Dendritic cell treated with granulocyte-macrophage colony-stimulating factor and Interleukin-4, amounts not matched to agents 40 ng/mL and 50 ng/mL, for 4 days (primary cell): ENCODE measurements at regions not wholly inside any gene's neighbourhood (a gene's known extent, or its start where the extent isn't known, plus 50 kb on each side); places are given as distances from the start of the nearest gene placed in this dataset.

ENCODE experiments used
- H3K27ac Mint-ChIP-seq: one replicate; pipeline ENCODE4 v1.8.0; 2022; ENCODE audit warnings: mild to moderate bottlenecking, mixed read lengths
- H3K27me3 Mint-ChIP-seq: one replicate; pipeline ENCODE4 v1.8.0; 2022; ENCODE audit warnings: mild to moderate bottlenecking, mixed read lengths
- H3K36me3 Mint-ChIP-seq: one replicate; pipeline ENCODE4 v1.8.0; 2022; ENCODE audit warnings: low read depth, mixed read lengths
- H3K4me1 Mint-ChIP-seq: one replicate; pipeline ENCODE4 v1.8.0; 2022; ENCODE audit warnings: low read depth, mixed read lengths
- H3K4me3 Mint-ChIP-seq: one replicate; pipeline ENCODE4 v1.8.0; 2022; ENCODE audit warnings: mild to moderate bottlenecking, moderate library complexity, mixed read lengths
- H3K9me3 Mint-ChIP-seq: one replicate; pipeline ENCODE4 v1.8.0; 2022; ENCODE audit warnings: mixed read lengths
- intact Hi-C: fragments of 100-400 bp; cut with micrococcal nuclease; formaldehyde crosslinking; loops from one replicate; pipeline ENCODE4 v1.15.0; 2022

DNA sequence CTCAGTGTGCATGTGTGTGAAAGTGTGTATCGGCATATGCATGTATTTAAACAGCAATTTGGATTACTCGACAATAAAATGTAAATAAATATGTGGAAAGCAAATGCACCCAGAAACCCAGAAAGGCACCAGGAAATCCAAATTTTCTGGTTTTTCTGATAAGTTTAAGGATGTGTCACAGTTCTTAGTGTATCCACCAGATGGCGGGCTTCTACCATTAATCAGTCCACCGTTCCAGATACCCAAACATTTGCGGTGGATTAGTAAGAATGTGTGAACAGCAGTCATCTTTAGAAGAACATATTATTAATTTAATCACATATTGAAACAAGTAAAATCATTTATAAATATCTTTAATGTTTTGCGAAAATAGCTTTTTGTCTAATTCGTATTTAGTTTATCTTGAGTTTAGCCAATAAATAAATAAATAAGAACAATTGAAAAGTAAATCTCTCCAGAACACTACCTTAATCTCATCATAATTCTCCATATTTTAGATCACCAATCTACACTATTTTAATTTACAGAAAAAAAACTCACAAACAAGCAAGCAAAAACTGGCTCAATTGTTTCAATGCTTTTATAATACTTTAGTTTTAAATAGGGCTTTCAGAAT, 298.9 kb downstream of the DSEL start:
- Mint-ChIP-seq H3K4me3 (no peak overlapping the region), H3K27me3 (peaks cover 3% of the 10 kb centered on the region), H3K27ac (no peak overlapping the region), H3K36me3 (no peaks in the 10 kb centered on the region), H3K9me3 (no peaks in the 10 kb centered on the region), H3K4me1 (no peaks in the 10 kb centered on the region)
- intact Hi-C loops = loop anchor here (1.0 to 2.0 kb wide), 2 partner anchors 1443 to 1517 kb away; no protein-coding TSS in a partner anchor

DNA sequence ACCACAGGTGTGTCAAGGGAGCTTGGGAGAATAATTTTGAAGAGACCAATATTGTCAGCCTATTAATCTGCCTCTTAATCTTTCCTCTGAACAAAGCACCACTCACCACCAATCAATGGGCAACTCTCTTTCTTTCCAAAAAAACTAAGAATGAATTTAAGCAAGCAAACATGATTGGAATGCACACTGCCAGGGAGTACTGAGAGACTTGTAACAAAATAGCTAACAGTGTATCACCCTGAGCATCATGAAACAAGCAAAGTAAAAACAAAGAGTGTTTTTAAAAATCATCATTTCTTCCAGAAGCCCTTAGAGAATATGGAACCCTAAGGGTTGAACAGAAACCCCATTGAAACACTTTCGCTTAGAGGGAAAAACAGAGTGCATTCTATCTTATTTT, 299.7 kb downstream of the DSEL start:
- H3K36me3 Mint-ChIP-seq = no peaks in the 10 kb centered on the region
- H3K27me3 Mint-ChIP-seq = peaks cover 3% of the 10 kb centered on the region
- no peaks in the 10 kb centered on the region for H3K4me1 Mint-ChIP-seq
- intact Hi-C loops = loop anchor here (1.0 to 2.0 kb wide), 2 partner anchors 1443 to 1518 kb away; no protein-coding TSS in a partner anchor
- no peaks in the 10 kb centered on the region for H3K9me3 Mint-ChIP-seq
- no peak overlapping the region for H3K27ac Mint-ChIP-seq
- no peak overlapping the region for H3K4me3 Mint-ChIP-seq

- Mint-ChIP-seq H3K9me3 (no peaks in the 10 kb centered on the region), H3K27me3 (peaks cover 4% of the 10 kb centered on the region), H3K36me3 (no peaks in the 10 kb centered on the region), H3K27ac (no peak overlapping the region), H3K4me3 (no peak overlapping the region), H3K4me1 (no peaks in the 10 kb centered on the region)
- intact Hi-C loops = loop anchor here (2.0 kb wide), 1 partner anchor 1519 kb away; no protein-coding TSS in a partner anchor
Measured at GRCh38 chr18:67215686-67216085, 300.8 kb downstream of the DSEL start.

DNA sequence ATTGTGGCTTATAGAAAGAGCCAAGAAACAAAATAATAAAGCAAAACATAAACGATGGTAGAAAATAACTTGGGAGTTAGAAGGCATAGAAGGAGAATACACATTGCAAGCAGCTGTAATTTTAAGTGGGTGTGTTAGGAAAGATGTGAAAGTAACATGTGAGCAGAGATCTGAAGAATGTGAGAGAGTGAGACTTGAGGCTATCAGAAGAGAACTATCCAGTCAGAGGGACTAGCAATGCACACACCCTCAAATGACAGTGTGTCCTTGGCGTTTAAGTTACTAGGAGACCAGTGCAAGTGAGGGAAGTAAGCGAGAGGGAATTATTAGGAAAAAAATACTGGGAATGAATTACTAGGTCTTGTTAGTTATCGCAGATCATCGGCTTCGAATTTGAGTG, 304.9 kb downstream of the DSEL start:
- Mint-ChIP-seq H3K4me3 (no peak overlapping the region), H3K27ac (no peak overlapping the region), H3K36me3 (no peaks in the 10 kb centered on the region), H3K9me3 (no peaks in the 10 kb centered on the region), H3K4me1 (no peaks in the 10 kb centered on the region), H3K27me3 (peaks cover 1% of the 10 kb centered on the region)
- intact Hi-C loops = no loop called here

- Mint-ChIP-seq H3K4me3 (no peak overlapping the region), H3K9me3 (no peaks in the 10 kb centered on the region), H3K27ac (no peak overlapping the region), H3K36me3 (no peaks in the 10 kb centered on the region), H3K4me1 (no peaks in the 10 kb centered on the region), H3K27me3 (no peaks in the 10 kb centered on the region)
- intact Hi-C loops = loop anchor here (2.0 to 5.0 kb wide), 2 partner anchors 96 to 643 kb away; no protein-coding TSS in a partner anchor
Measured at GRCh38 chr18:67200665-67201064, 315.9 kb downstream of the DSEL start.

- Mint-ChIP-seq H3K36me3 (no peaks in the 10 kb centered on the region), H3K27me3 (no peaks in the 10 kb centered on the region), H3K9me3 (no peaks in the 10 kb centered on the region), H3K4me1 (no peaks in the 10 kb centered on the region), H3K4me3 (no peak overlapping the region), H3K27ac (no peak overlapping the region)
- intact Hi-C loops = loop anchor here (2.0 to 5.0 kb wide), 2 partner anchors 95 to 643 kb away; no protein-coding TSS in a partner anchor
Measured at GRCh38 chr18:67199993-67200617, 316.4 kb downstream of the DSEL start.

GRCh38 chr18:67194886-67195285, 321.6 kb downstream of the DSEL start:
- Mint-ChIP-seq H3K36me3 (no peaks in the 10 kb centered on the region), H3K9me3 (no peaks in the 10 kb centered on the region), H3K4me1 (no peaks in the 10 kb centered on the region), H3K27me3 (no peaks in the 10 kb centered on the region), H3K27ac (no peak overlapping the region), H3K4me3 (no peak overlapping the region)
- intact Hi-C loops = no loop called here

DNA sequence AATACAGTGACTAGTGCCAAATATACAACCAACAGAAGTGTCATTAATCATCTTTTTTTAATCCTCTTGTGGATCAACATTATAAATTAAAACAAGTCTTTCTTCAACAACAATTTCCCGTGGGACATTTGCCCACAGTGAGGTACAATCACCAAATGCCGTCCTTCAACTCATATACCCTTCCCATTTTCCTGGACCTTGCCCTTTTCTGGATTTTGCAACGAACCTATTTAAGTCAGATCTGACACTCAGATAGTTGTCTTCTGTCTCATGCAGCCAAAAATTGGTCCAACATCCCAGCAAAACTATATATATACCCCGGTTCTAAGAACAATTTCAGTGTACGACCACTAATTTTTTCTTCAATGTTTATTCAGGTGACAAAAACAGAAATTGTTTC, 324.0 kb downstream of the DSEL start:
- Mint-ChIP-seq H3K27me3 (no peaks in the 10 kb centered on the region), H3K36me3 (no peaks in the 10 kb centered on the region), H3K27ac (no peak overlapping the region), H3K4me3 (no peak overlapping the region), H3K4me1 (no peaks in the 10 kb centered on the region), H3K9me3 (no peaks in the 10 kb centered on the region)
- intact Hi-C loops = no loop called here

DNA sequence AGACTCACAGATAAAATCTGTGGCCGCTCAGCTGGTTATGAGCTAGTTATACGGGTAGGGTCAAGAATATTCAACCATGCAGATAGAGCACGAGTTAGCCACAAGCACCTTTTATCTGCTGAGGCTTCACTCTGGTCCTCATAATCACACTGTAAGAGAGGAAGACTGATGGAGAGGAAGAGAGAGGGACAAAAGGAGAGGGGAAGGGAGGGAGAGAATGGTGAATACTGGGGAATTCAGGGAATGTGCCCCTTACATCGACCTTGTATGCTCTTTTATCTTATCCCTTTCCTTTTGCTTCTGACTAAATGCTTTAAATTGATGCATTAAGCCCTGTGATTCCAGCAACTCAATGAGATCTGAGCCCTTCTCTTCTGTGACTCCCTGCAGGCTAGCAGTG, 333.1 kb downstream of the DSEL start:
- intact Hi-C loops = no loop called here
- no peak overlapping the region for H3K4me3 Mint-ChIP-seq
- no peaks in the 10 kb centered on the region for H3K27me3 Mint-ChIP-seq
- no peaks in the 10 kb centered on the region for H3K4me1 Mint-ChIP-seq
- H3K9me3 Mint-ChIP-seq = no peaks in the 10 kb centered on the region
- H3K27ac Mint-ChIP-seq = no peak overlapping the region
- no peaks in the 10 kb centered on the region for H3K36me3 Mint-ChIP-seq

GRCh38 chr18:67179726-67180125, 336.8 kb downstream of the DSEL start:
- Mint-ChIP-seq H3K27me3 (no peaks in the 10 kb centered on the region), H3K36me3 (no peaks in the 10 kb centered on the region), H3K4me3 (no peak overlapping the region), H3K9me3 (no peaks in the 10 kb centered on the region), H3K4me1 (no peaks in the 10 kb centered on the region), H3K27ac (no peak overlapping the region)
- intact Hi-C loops = no loop called here

- Mint-ChIP-seq H3K36me3 (no peaks in the 10 kb centered on the region), H3K27me3 (no peaks in the 10 kb centered on the region), H3K27ac (no peak overlapping the region), H3K4me1 (no peaks in the 10 kb centered on the region), H3K4me3 (no peak overlapping the region), H3K9me3 (no peaks in the 10 kb centered on the region)
- intact Hi-C loops = no loop called here
Measured at GRCh38 chr18:67159662-67160061, 356.9 kb downstream of the DSEL start.

DNA sequence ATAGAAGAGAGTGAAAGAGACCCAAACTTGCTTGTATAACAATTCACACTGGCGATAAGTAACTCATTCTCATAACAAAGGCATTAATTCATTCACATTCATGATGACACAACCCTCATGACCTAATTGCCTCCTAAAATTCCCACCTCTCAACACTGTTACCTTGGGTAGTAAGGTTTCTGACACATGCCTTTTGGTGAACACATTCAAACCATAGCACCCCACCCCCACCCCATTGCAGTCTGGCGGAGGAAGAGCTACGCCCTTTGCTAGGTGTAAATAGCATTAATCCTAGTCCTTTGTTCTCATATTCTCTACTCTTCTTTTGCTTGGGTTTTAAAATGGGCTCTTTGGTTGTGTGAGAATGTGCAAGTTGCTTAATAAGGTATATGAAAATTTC, 361.5 kb downstream of the DSEL start:
- Mint-ChIP-seq H3K27ac (no peak overlapping the region), H3K4me1 (no peaks in the 10 kb centered on the region), H3K36me3 (no peaks in the 10 kb centered on the region), H3K27me3 (no peaks in the 10 kb centered on the region), H3K4me3 (no peak overlapping the region), H3K9me3 (no peaks in the 10 kb centered on the region)
- intact Hi-C loops = no loop called here

GRCh38 chr18:67151366-67151765, 365.2 kb downstream of the DSEL start:
- intact Hi-C loops = no loop called here
- Mint-ChIP-seq H3K27ac (no peak overlapping the region), H3K4me1 (no peaks in the 10 kb centered on the region), H3K4me3 (no peak overlapping the region), H3K27me3 (no peaks in the 10 kb centered on the region), H3K9me3 (no peaks in the 10 kb centered on the region), H3K36me3 (no peaks in the 10 kb centered on the region)

- H3K4me3 Mint-ChIP-seq = no peak overlapping the region
- no peaks in the 10 kb centered on the region for H3K4me1 Mint-ChIP-seq
- H3K27me3 Mint-ChIP-seq = no peaks in the 10 kb centered on the region
- H3K9me3 Mint-ChIP-seq = no peaks in the 10 kb centered on the region
- intact Hi-C loops = no loop called here
- H3K36me3 Mint-ChIP-seq = no peaks in the 10 kb centered on the region
- no peak overlapping the region for H3K27ac Mint-ChIP-seq
Measured at GRCh38 chr18:67145586-67146292, 370.8 kb downstream of the DSEL start.
